ENCODE measurements at regions not wholly inside any gene's neighbourhood (a gene's known extent, or its start where the extent isn't known, plus 50 kb on each side); places are given as distances from the start of the nearest gene placed in this dataset.

GRCh38 chr1:14521622-14522021 is 76.9 kb upstream of the KAZN start:
- no peaks in the 10 kb centered on the region for H3K9me3 Mint-ChIP-seq
- ATAC-seq (no peak), DNase-seq (no peak)
- H3K4me3 Mint-ChIP-seq: no peak overlapping the region
- H3K27me3 Mint-ChIP-seq: peaks cover 36% of the 10 kb centered on the region
- H3K27ac Mint-ChIP-seq: no peak overlapping the region
- H3K4me1 Mint-ChIP-seq: peaks cover 17% of the 10 kb centered on the region

- Mint-ChIP-seq H3K4me3 (no peak overlapping the region), H3K27ac (no peak overlapping the region), H3K9me3 (no peaks in the 10 kb centered on the region), H3K4me1 (peaks cover 16% of the 10 kb centered on the region), H3K27me3 (peaks cover 29% of the 10 kb centered on the region)
- DNase-seq: no peak
- ATAC-seq: no peak
Observed at GRCh38 chr1:14522077-14522925, 76.2 kb upstream of the KAZN start.

- H3K4me1 Mint-ChIP-seq: peaks cover 12% of the 10 kb centered on the region
- DNase-seq (no peak), ATAC-seq (peak; percentile 35)
- peaks cover 27% of the 10 kb centered on the region for H3K27me3 Mint-ChIP-seq
- H3K27ac Mint-ChIP-seq: no peak overlapping the region
- H3K9me3 Mint-ChIP-seq: no peaks in the 10 kb centered on the region
- no peak overlapping the region for H3K4me3 Mint-ChIP-seq
Observed at GRCh38 chr1:14522926-14523241, 75.6 kb upstream of the KAZN start.

GRCh38 chr1:14524826-14525636 is 73.5 kb upstream of the KAZN start:
- Mint-ChIP-seq H3K4me3 (no peak overlapping the region), H3K9me3 (peaks cover 0 to 4% of the 10 kb centered on the region in 2 donors), H3K4me1 (peaks cover 10% of the 10 kb centered on the region), H3K27ac (no peak overlapping the region), H3K27me3 (peaks cover 17% of the 10 kb centered on the region)
- ATAC-seq (no peak), DNase-seq (no peak)

GRCh38 chr1:14529475-14529874 is 69.0 kb upstream of the KAZN start:
- Mint-ChIP-seq H3K27ac (no peak overlapping the region), H3K27me3 (no peaks in the 10 kb centered on the region), H3K4me1 (no peaks in the 10 kb centered on the region), H3K4me3 (no peak overlapping the region), H3K9me3 (peaks cover 0 to 4% of the 10 kb centered on the region in 2 donors)
- ATAC-seq (no peak), DNase-seq (no peak)

- no peaks in the 10 kb centered on the region for H3K4me1 Mint-ChIP-seq
- peaks cover 0 to 4% of the 10 kb centered on the region in 2 donors for H3K9me3 Mint-ChIP-seq
- H3K27me3 Mint-ChIP-seq: no peaks in the 10 kb centered on the region
- no peak for ATAC-seq
- no peak overlapping the region for H3K4me3 Mint-ChIP-seq
- no peak overlapping the region for H3K27ac Mint-ChIP-seq
- DNase-seq: no peak
Observed at GRCh38 chr1:14531519-14531918, 67.0 kb upstream of the KAZN start.

GRCh38 chr1:14535619-14536355 is 62.7 kb upstream of the KAZN start:
- Mint-ChIP-seq H3K4me1 (no peaks in the 10 kb centered on the region), H3K27me3 (no peaks in the 10 kb centered on the region), H3K9me3 (no peaks in the 10 kb centered on the region), H3K27ac (no peak overlapping the region), H3K4me3 (no peak overlapping the region)
- ATAC-seq: no peak
- DNase-seq: no peak

GRCh38 chr1:14538335-14538734 is 60.1 kb upstream of the KAZN start:
- Mint-ChIP-seq H3K4me3 (no peak overlapping the region), H3K9me3 (no peaks in the 10 kb centered on the region), H3K4me1 (no peaks in the 10 kb centered on the region), H3K27me3 (no peaks in the 10 kb centered on the region), H3K27ac (no peak overlapping the region)
- ATAC-seq: no peak
- DNase-seq: no peak

- ATAC-seq: no peak
- Mint-ChIP-seq H3K4me3 (no peak overlapping the region), H3K27me3 (no peaks in the 10 kb centered on the region), H3K27ac (no peak overlapping the region), H3K9me3 (no peaks in the 10 kb centered on the region), H3K4me1 (no peaks in the 10 kb centered on the region)
- DNase-seq: no peak
Observed at GRCh38 chr1:14539309-14539708, 59.2 kb upstream of the KAZN start.

GRCh38 chr1:14539953-14540563 is 58.4 kb upstream of the KAZN start:
- peaks cover 5% of the 10 kb centered on the region for H3K27me3 Mint-ChIP-seq
- no peak overlapping the region for H3K27ac Mint-ChIP-seq
- no peak for DNase-seq
- H3K4me1 Mint-ChIP-seq: no peaks in the 10 kb centered on the region
- no peaks in the 10 kb centered on the region for H3K9me3 Mint-ChIP-seq
- no peak overlapping the region for H3K4me3 Mint-ChIP-seq
- no peak for ATAC-seq

- no peak for ATAC-seq
- H3K27ac Mint-ChIP-seq: no peak overlapping the region
- H3K4me1 Mint-ChIP-seq: no peaks in the 10 kb centered on the region
- H3K27me3 Mint-ChIP-seq: peaks cover 14% of the 10 kb centered on the region
- H3K9me3 Mint-ChIP-seq: no peaks in the 10 kb centered on the region
- no peak overlapping the region for H3K4me3 Mint-ChIP-seq
- DNase-seq: no peak
Observed at GRCh38 chr1:14541348-14541747, 57.1 kb upstream of the KAZN start.

GRCh38 chr1:14543191-14543840 is 55.2 kb upstream of the KAZN start:
- H3K4me3 Mint-ChIP-seq: no peak overlapping the region
- no peaks in the 10 kb centered on the region for H3K9me3 Mint-ChIP-seq
- H3K4me1 Mint-ChIP-seq: no peaks in the 10 kb centered on the region
- H3K27ac Mint-ChIP-seq: no peak overlapping the region
- peaks cover 14% of the 10 kb centered on the region for H3K27me3 Mint-ChIP-seq
- DNase-seq (no peak), ATAC-seq (no peak)

- no peaks in the 10 kb centered on the region for H3K9me3 Mint-ChIP-seq
- peaks cover 14% of the 10 kb centered on the region for H3K27me3 Mint-ChIP-seq
- no peak overlapping the region for H3K4me3 Mint-ChIP-seq
- H3K27ac Mint-ChIP-seq: no peak overlapping the region
- no peak for ATAC-seq
- no peaks in the 10 kb centered on the region for H3K4me1 Mint-ChIP-seq
- no peak for DNase-seq
Observed at GRCh38 chr1:14544319-14544718, 54.2 kb upstream of the KAZN start.

GRCh38 chr1:14545422-14546025 is 53.0 kb upstream of the KAZN start:
- DNase-seq: no peak
- H3K4me3 Mint-ChIP-seq: no peak overlapping the region

GRCh38 chr1:14546416-14546815 is 52.1 kb upstream of the KAZN start:
- H3K27ac Mint-ChIP-seq: no peak overlapping the region
- no peak for DNase-seq
- ATAC-seq: no peak
- no peaks in the 10 kb centered on the region for H3K9me3 Mint-ChIP-seq
- no peaks in the 10 kb centered on the region for H3K4me1 Mint-ChIP-seq
- peaks cover 30% of the 10 kb centered on the region for H3K27me3 Mint-ChIP-seq
- H3K4me3 Mint-ChIP-seq: no peak overlapping the region

More at GRCh38 chr1:14545422-14546025, 53.0 kb upstream of the KAZN start:
- Mint-ChIP-seq H3K4me1 (no peaks in the 10 kb centered on the region), H3K9me3 (no peaks in the 10 kb centered on the region), H3K27me3 (peaks cover 23% of the 10 kb centered on the region), H3K27ac (no peak overlapping the region)
- no peak for ATAC-seq
